PC-9 (cell line): ENCODE measurements at regions not wholly inside any gene's neighbourhood (a gene's known extent, or its start where the extent isn't known, plus 50 kb on each side); places are given as distances from the start of the nearest gene placed in this dataset.

Experiments
- BruUV-seq: library from RNA; stranded (reverse); fragments of 400-500 nt; replicated peaks from 2 replicates; lab custom pipeline; 2021; lab: Mats Ljungman, UMichigan
- CTCF ChIA-PET: fragments of 300-600 bp; sonication (Branson Sonifier 250); formaldehyde crosslinking; loops from one replicate; lab custom pipeline; 2022; ENCODE audit warnings: antibody characterized with exemption; lab: Charles Lee
- POLR2A ChIA-PET: fragments of 300-600 bp; sonication (Branson Sonifier 250); formaldehyde crosslinking; loops from one replicate; lab custom pipeline; 2022; ENCODE audit warnings: antibody characterized with exemption; ENCODE audit not compliant: unreplicated experiment; lab: Charles Lee
- DNase-seq, 2 experiments: peaks; one replicate each; pipeline versions ENCODE4 v3.0.0 to v3.0.0-alpha.2; 2015 to 2022; ENCODE audit warnings: mixed read lengths in 1 of 2
- H2AFZ ChIP-seq: fragments of 200-600 bp; sonication (generic); 2 replicates; pipeline ENCODE4 v1.8.1; 2017; ENCODE audit warnings: antibody characterized with exemption
- H3F3A ChIP-seq: fragments of 200-600 bp; sonication (generic); 2 replicates; pipeline ENCODE4 v1.8.1; 2017; ENCODE audit warnings: antibody characterized with exemption, mild to moderate bottlenecking, low read depth; ENCODE audit not compliant: insufficient read depth
- H3K27ac ChIP-seq: fragments of 200-600 bp; sonication (generic); 2 replicates; pipeline ENCODE4 v1.6.1; 2016; ENCODE audit warnings: mixed run types
- H3K27me3 ChIP-seq: fragments of 200-600 bp; sonication (generic); 2 replicates; pipeline ENCODE4 v1.6.1; 2016; ENCODE audit warnings: low read depth, mixed run types; ENCODE audit not compliant: insufficient read depth
- H3K36me3 ChIP-seq: fragments of 200-600 bp; sonication (generic); 2 replicates; pipeline ENCODE4 v1.6.1; 2016; ENCODE audit warnings: low read depth, mixed run types
- H3K4me1 ChIP-seq: fragments of 200-600 bp; sonication (generic); replicated peaks from 2 replicates; pipeline ENCODE4 v1.6.1; 2016; ENCODE audit warnings: mixed run types; ENCODE audit not compliant: insufficient read depth
- H3K4me2 ChIP-seq: fragments of 200-600 bp; sonication (generic); 2 replicates; pipeline ENCODE4 v1.6.1; 2017; ENCODE audit warnings: mixed run types
- H3K4me3 ChIP-seq: fragments of 200-600 bp; sonication (generic); 2 replicates; pipeline ENCODE4 v1.6.1; 2016; ENCODE audit warnings: mixed run types
- H3K79me2 ChIP-seq: fragments of 200-600 bp; sonication (generic); 2 replicates; pipeline ENCODE4 v1.6.1; 2017; ENCODE audit warnings: low read depth, mixed run types
- H3K9me2 ChIP-seq: fragments of 200-600 bp; sonication (generic); 2 replicates; pipeline ENCODE4 v1.8.1; 2017; ENCODE audit warnings: mild to moderate bottlenecking; ENCODE audit not compliant: insufficient read depth
- H3K9me3 ChIP-seq: fragments of 200-600 bp; sonication (generic); 2 replicates; pipeline ENCODE4 v1.8.1; 2016; ENCODE audit warnings: low read depth; ENCODE audit not compliant: insufficient read depth
- H4K20me1 ChIP-seq: fragments of 200-600 bp; sonication (generic); 2 replicates; pipeline ENCODE4 v1.8.1; 2017; ENCODE audit not compliant: insufficient read depth
- CTCF ChIP-seq: fragments of 200-600 bp; sonication (generic); conservative IDR thresholded peaks from 2 replicates; pipeline ENCODE4 v1.6.1; 2017; ENCODE audit warnings: mixed run types, antibody characterized with exemption, mild to moderate bottlenecking, moderate library complexity
- EZH2 ChIP-seq: fragments of 200-600 bp; sonication (generic); IDR thresholded peaks from 2 replicates; pipeline ENCODE4 v1.8.0; 2017; ENCODE audit warnings: antibody characterized with exemption, low read depth
- intact Hi-C: fragments of 100-400 bp; cut with micrococcal nuclease; formaldehyde crosslinking; loops from one replicate; pipeline ENCODE4 v1.10.0; 2022; ENCODE audit not compliant: unreplicated experiment

GRCh38 chr4:189786447-189786846 lies 154.2 kb upstream of the FRG1 start:
- Histone ChIP-seq H3K4me2 (no peak overlapping the region), H3K36me3 (no peaks in the 10 kb centered on the region), H3K27me3 (peaks cover 29% of the 10 kb centered on the region), H3K27ac (no peak overlapping the region), H4K20me1 (no peaks in the 10 kb centered on the region), H3K79me2 (no peaks in the 10 kb centered on the region), H2AFZ (no peak overlapping the region), H3K4me1 (no peaks in the 10 kb centered on the region), H3K9me2 (no peaks in the 10 kb centered on the region), H3K9me3 (no peaks in the 10 kb centered on the region), H3F3A (no peaks in the 10 kb centered on the region), H3K4me3 (no peak overlapping the region)
- no TSS peak for BruUV-seq
- POLR2A ChIA-PET, result no interaction called here
- CTCF ChIA-PET, result no interaction called here
- DNase-seq, result no peak
- intact Hi-C loops, result no loop called here
- no peak for TF ChIP-seq EZH2
- no peak for TF ChIP-seq CTCF

- ChIA-PET POLR2A (no interaction called here), CTCF (no interaction called here)
- Histone ChIP-seq H3K9me3 (no peaks in the 10 kb centered on the region), H3K4me2 (no peak overlapping the region), H3K4me1 (no peaks in the 10 kb centered on the region), H3K27me3 (peaks cover 29% of the 10 kb centered on the region), H3K4me3 (no peak overlapping the region), H2AFZ (no peak overlapping the region), H3K9me2 (no peaks in the 10 kb centered on the region), H3K36me3 (no peaks in the 10 kb centered on the region), H3F3A (no peaks in the 10 kb centered on the region), H3K79me2 (no peaks in the 10 kb centered on the region), H4K20me1 (no peaks in the 10 kb centered on the region), H3K27ac (no peak overlapping the region)
- no TSS peak for BruUV-seq
- DNase-seq, result no peak
- intact Hi-C loops, result no loop called here
- TF ChIP-seq EZH2 (no peak), CTCF (no peak)
Measured at GRCh38 chr4:189787216-189788031, 153.2 kb upstream of the FRG1 start.

- CTCF ChIA-PET, result interaction anchor here (0.6 kb wide), 1 partner anchor 1776 kb away, joined by 5 read pairs; no protein-coding TSS in a partner anchor
- H3K9me2 ChIP-seq, result no peaks in the 10 kb centered on the region
- H3K27ac ChIP-seq, result no peak overlapping the region
- H4K20me1 ChIP-seq, result no peaks in the 10 kb centered on the region
- intact Hi-C loops, result loop anchor here (10.0 kb wide), 1 partner anchor 358 kb away; no protein-coding TSS in a partner anchor
- peak; percentile 45 to 53 for DNase-seq
- H3K4me1 ChIP-seq, result no peaks in the 10 kb centered on the region
- TF ChIP-seq EZH2 (no peak), CTCF (peak; percentile 80)
- no TSS peak for BruUV-seq
- no peaks in the 10 kb centered on the region for H3K79me2 ChIP-seq
- H3K36me3 ChIP-seq, result no peaks in the 10 kb centered on the region
- peaks cover 18% of the 10 kb centered on the region for H3K27me3 ChIP-seq
- no peaks in the 10 kb centered on the region for H3F3A ChIP-seq
- H3K4me3 ChIP-seq, result no peak overlapping the region
- H3K4me2 ChIP-seq, result no peak overlapping the region
- POLR2A ChIA-PET, result no interaction called here
- no peak overlapping the region for H2AFZ ChIP-seq
- no peaks in the 10 kb centered on the region for H3K9me3 ChIP-seq
Measured at GRCh38 chr4:189792924-189793618, 147.6 kb upstream of the FRG1 start.
